Right forelimb (tissue), 1 donor: ENCODE measurements at regions not wholly inside any gene's neighbourhood (a gene's known extent, or its start where the extent isn't known, plus 50 kb on each side); places are given as distances from the start of the nearest gene placed in this dataset.

Experiments
- DNase-seq: peaks from one replicate; pipeline ENCODE4 v3.0.0-alpha.2; 2018

DNA sequence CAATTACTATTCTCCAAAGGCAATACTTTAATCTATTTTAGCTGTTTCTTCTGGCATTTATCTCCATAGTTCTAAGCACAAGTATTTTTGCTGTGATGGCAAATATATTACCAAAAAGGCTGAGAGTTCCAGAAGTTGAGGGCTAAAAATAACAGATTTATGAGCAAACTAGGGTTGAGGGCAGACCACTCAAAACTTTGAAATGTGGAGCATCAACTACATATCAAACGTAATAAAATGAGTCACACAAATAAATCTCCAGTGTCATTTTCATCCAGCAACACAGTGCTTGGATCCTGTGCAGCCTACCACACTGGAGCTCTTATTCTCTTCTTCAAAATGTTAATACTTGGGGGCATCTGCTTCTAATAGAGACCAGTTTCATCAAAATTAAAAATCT lies 163.9 kb downstream of the HS3ST1 start:
- DNase-seq: no peak

- DNase-seq: no peak
These were observed 164.3 kb downstream of the HS3ST1 start for GRCh38 chr4:11264346-11264745.

GRCh38 chr4:11263208-11263607 lies 165.5 kb downstream of the HS3ST1 start:
- DNase-seq: no peak

DNA sequence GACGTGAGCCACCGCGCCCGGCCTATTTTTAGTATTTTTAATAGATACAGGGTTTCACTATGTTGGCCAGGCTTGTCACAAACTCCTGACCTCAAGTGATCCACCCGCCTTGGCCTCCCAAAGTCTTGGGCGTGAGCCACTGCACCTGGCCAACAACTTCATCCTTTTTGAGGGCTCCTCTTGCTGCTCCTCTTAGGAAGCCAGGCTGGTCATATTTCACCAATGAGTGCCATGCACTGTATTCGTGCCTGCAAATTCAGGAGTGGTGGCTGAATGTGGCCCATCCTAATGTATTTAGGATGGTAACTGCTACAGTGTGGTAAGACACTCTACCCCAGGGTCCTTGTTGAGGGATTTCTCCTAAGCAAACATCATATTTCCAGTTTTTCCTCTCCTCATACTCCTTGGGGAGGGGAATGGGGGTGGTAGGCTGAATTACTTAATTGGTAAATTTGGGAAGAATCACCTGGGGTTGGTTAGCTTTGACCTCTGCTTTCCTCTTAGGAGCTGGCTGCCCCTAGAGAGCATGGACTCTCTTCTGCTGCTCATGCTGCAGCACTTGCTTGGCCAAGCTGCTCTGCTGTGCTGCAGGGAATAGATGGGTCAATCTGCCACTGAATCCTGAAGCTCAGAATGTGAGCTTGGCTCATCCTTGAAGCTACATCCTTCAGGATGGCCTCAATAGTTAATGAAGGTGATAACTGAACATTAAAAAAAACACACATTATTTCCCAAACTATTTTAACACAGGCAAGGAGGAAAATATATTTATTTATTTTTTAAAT lies 167.4 kb downstream of the HS3ST1 start:
- DNase-seq: no peak

DNA sequence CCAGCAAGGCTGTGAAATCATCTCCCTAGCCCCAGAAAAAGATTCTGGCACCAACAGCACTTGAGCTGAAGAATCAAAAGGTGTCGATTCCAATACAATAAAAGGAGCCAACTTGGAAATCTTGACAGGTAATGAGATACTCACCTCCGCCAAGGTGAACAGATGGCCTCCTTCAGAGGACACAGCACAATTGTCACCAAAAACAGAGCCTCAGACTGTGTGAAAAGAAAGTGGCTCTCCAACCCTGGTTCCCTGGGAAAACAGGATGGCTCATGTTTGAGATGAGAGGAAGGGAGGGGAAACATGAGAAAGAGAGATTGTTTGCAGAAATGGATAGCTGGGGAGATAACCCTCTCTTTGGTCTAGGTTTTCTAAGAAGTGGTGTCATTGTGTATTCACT lies 168.9 kb downstream of the HS3ST1 start:
- DNase-seq: no peak

- no peak for DNase-seq
These were observed 176.5 kb downstream of the HS3ST1 start for GRCh38 chr4:11252149-11252548.

- no peak for DNase-seq
These were observed 178.2 kb downstream of the HS3ST1 start for GRCh38 chr4:11250510-11250909.

- no peak for DNase-seq
These were observed 196.7 kb downstream of the HS3ST1 start for GRCh38 chr4:11232015-11232414.

- DNase-seq: no peak
These were observed 197.8 kb downstream of the HS3ST1 start for GRCh38 chr4:11230866-11231265.

GRCh38 chr4:11228530-11228929 lies 200.2 kb downstream of the HS3ST1 start:
- no peak for DNase-seq

- no peak for DNase-seq
These were observed 205.4 kb downstream of the HS3ST1 start for GRCh38 chr4:11223311-11223710.

DNA sequence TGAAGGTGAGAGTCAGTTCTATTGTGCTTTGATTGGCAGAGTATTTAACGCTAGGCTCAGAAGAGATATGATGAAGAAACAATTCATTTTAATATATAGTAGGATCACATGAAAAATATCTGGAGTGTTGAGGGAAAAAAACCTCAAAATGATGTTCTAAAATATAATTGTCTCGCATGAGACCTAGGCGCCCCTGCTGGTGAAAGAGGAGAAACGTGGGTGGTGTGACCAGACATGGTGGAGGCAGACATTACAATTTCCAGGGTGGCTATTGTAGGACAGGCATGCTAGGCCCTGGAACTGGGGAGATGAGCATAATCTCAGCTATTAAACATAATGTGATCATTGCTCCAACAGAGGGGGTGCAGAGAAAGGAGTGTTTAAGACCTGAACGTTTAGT lies 210.0 kb downstream of the HS3ST1 start:
- DNase-seq: no peak

DNA sequence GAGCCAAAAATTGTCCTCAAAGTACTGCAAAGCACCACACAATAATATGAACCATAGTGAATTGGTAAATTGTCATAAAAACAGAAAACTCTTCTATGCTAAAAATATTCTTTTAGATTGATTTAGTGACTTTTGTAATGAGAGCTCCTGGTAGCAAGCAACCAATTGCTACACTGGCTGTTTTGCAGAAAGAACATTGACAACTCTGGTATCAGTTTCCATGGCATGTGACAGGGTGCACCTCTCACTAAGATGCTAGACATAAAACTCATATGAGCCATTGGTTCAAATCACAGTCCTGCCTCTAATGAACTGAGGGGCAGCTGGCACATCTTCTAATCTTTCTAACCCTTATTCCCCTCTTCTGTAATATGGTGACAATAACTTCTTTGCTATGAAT lies 212.2 kb downstream of the HS3ST1 start:
- DNase-seq: no peak

GRCh38 chr4:11214281-11214680 lies 214.4 kb downstream of the HS3ST1 start:
- no peak for DNase-seq

DNA sequence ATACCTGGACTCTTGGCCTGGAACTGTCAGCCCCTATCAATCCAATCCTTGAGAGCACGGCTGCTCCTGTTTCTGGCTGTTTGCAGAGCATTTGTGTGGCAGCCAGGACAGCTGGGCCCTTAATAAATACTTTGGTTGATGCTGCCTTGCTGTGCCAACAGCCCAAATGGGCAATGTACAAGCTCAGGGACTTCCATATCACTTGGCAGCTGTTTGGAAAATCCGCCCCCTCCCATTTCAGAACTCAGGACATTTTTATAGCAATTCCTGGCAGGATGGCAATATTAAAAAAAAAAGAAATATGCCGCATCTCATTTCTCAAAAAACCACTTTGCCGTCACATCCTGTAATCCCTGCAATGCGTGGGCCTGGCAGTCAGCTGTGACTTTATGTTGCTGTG lies 218.9 kb downstream of the HS3ST1 start:
- no peak for DNase-seq

GRCh38 chr4:11201256-11201655 lies 227.4 kb downstream of the HS3ST1 start:
- no peak for DNase-seq

GRCh38 chr4:11198516-11199305 lies 230.0 kb downstream of the HS3ST1 start:
- DNase-seq: no peak

DNA sequence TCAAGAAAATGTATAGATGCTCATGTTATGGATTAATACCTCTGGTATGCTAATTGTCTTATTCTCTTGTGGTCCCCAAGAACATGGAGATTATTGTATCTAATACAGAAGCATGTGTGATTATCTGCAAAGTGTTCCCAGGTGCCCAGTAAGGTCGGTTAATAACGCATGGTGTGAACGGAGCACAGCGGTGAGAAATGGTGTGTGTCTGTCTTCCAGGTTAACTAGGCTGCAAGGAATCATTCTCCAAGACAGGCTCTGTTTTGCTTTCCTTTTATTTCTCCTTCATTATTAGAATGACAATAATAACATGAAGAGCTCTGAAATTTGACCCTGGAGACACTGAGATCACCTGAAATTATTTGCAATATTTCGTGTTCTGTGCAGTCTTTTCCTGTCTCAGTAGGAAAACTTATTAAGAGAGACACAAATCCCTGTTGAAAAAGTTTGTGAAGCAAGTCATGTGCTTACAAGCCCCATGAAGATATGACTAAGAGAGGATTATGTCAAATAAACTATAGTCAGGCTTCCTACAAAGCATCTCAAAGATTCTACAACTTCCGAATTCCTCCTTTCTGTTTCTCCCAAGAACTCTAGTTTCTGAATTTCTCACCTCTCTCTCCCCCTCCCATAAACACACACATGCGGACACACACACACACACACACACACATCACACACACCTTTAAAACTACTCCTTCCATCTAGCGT lies 230.9 kb downstream of the HS3ST1 start:
- no peak for DNase-seq

DNA sequence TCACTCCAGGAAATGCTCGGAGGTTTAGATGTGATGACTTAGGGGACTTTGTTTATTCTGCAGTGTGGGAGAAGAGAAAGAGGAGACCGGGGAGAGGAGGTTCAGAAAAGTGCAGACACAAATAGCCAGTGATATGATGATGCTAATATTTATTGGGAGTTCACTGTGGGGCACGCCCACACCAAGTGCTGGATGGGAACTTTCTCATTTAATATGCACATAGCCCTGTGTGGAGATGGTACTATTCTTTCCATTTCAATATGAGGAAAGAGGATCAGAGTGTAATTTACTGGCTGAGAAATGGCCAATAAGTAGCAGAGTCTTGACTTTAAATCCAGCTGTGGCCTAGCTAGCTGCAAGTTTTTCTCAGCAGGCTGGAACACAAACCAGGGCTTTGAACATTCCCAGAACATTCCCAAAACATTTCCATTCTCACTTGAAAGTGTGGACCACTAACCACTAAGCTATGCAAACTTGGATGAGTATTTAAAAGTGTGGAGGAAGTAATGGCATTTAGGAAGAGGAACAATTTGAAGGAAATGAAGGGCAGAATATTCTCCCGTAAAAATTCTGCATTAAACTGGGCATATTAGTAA lies 231.7 kb downstream of the HS3ST1 start:
- no peak for DNase-seq

GRCh38 chr4:11194431-11194830 lies 234.3 kb downstream of the HS3ST1 start:
- DNase-seq: no peak

- no peak for DNase-seq
These were observed 238.9 kb downstream of the HS3ST1 start for GRCh38 chr4:11189756-11190155.

GRCh38 chr4:11183356-11183740 lies 245.3 kb downstream of the HS3ST1 start:
- DNase-seq: no peak
